H1 (cell line): ENCODE measurements at regions not wholly inside any gene's neighbourhood (a gene's known extent, or its start where the extent isn't known, plus 50 kb on each side); places are given as distances from the start of the nearest gene placed in this dataset.

ENCODE experiments used
- CTCF ChIA-PET: fragments of 300-600 bp; sonication (Branson Sonifier 250); formaldehyde crosslinking; loops from one replicate; lab custom pipeline; 2021; ENCODE audit not compliant: partially characterized antibody; lab: Charles Lee
- POLR2A ChIA-PET: fragments of 300-600 bp; sonication (Branson Sonifier 250); formaldehyde crosslinking; loops from one replicate; lab custom pipeline; 2021; ENCODE audit warnings: inconsistent platforms; ENCODE audit not compliant: partially characterized antibody; lab: Charles Lee
- DNase-seq, 2 experiments: peaks; one replicate each; pipeline versions ENCODE4 v3.0.0 to v3.0.0-alpha.2; 2010 to 2022; ENCODE audit warnings: low spot score in 2 of 2, low read depth in 1 of 2, mixed read lengths in 1 of 2
- FAIRE-seq: peaks from 2 replicates; lab custom pipeline; 2011; peaks lifted over from hg19 to GRCh38; lab: Jason Lieb, UNC
- H2AFZ ChIP-seq: 2 replicates; pipeline ENCODE4 v1.8.1; 2012; ENCODE audit warnings: low read length, inconsistent platforms
- H2AK5ac ChIP-seq: 2 replicates; pipeline ENCODE4 v1.6.1; 2013; ENCODE audit warnings: low read depth, low read length
- H2BK120ac ChIP-seq: replicated peaks from 2 replicates; pipeline ENCODE3; 2013; ENCODE audit warnings: low read depth, low read length, inconsistent platforms
- H2BK12ac ChIP-seq: 2 replicates; pipeline ENCODE4 v1.6.1; 2013; ENCODE audit warnings: low read depth, low read length
- H2BK15ac ChIP-seq: 2 replicates; pipeline ENCODE4 v1.6.1; 2013; ENCODE audit warnings: low read length
- H2BK20ac ChIP-seq: 2 replicates; pipeline ENCODE4 v1.6.1; 2013; ENCODE audit warnings: low read length
- H2BK5ac ChIP-seq: 2 replicates; pipeline ENCODE4 v1.6.1; 2013; ENCODE audit warnings: low read depth, low read length
- H3K14ac ChIP-seq: 2 replicates; pipeline ENCODE4 v1.6.1; 2013; ENCODE audit warnings: inconsistent platforms; ENCODE audit not compliant: insufficient read length
- H3K18ac ChIP-seq: 2 replicates; pipeline ENCODE4 v1.6.1; 2013; ENCODE audit warnings: low read length; ENCODE audit errors: extremely low read depth
- H3K23ac ChIP-seq: 2 replicates; pipeline ENCODE4 v1.6.1; 2013; ENCODE audit warnings: inconsistent platforms; ENCODE audit not compliant: insufficient read length
- H3K23me2 ChIP-seq: 2 replicates; pipeline ENCODE4 v1.6.1; 2013; ENCODE audit warnings: low read depth, low read length
- H3K27ac ChIP-seq: 2 replicates; pipeline ENCODE4 v1.6.1; 2011; ENCODE audit warnings: low read depth, low read length, inconsistent platforms
- H3K27me3 ChIP-seq, 4 experiments: replicated peaks in 1 of 4; 1 replicate in 1 of 4; 2 replicates in 3 of 4; pipeline versions ENCODE4 v1.6.1 to v1.8.1; 2011 to 2013; ENCODE audit warnings: low read length in 3 of 4, mild to moderate bottlenecking in 3 of 4, inconsistent platforms in 2 of 4, mixed read lengths in 2 of 4, moderate library complexity in 1 of 4; ENCODE audit not compliant: control insufficient read depth in 3 of 4, insufficient read depth in 3 of 4; ENCODE audit errors: extremely low read depth in 1 of 4
- H3K36me3 ChIP-seq, 4 experiments: 2 replicates each; pipeline versions ENCODE4 v1.6.1 to v1.8.1; 2011 to 2013; ENCODE audit warnings: mild to moderate bottlenecking in 4 of 4, low read length in 3 of 4, moderate library complexity in 2 of 4, control low read depth in 1 of 4, inconsistent platforms in 1 of 4; ENCODE audit not compliant: insufficient read depth in 4 of 4, control insufficient read depth in 2 of 4
- H3K4ac ChIP-seq: replicated peaks from 2 replicates; pipeline ENCODE3; 2013; ENCODE audit warnings: low read length, low read depth, mixed read lengths, inconsistent platforms; ENCODE audit not compliant: insufficient read length
- H3K4me1 ChIP-seq, 4 experiments: replicated peaks in 1 of 4; 1 replicate in 1 of 4; 2 replicates in 3 of 4; pipeline versions ENCODE4 v1.6.1 to v1.8.1; 2011 to 2013; ENCODE audit warnings: low read length in 3 of 4, inconsistent platforms in 2 of 4, mixed read lengths in 1 of 4; ENCODE audit not compliant: insufficient read depth in 4 of 4, control insufficient read depth in 3 of 4
- H3K4me2 ChIP-seq, 2 experiments: 2 replicates each; pipeline versions ENCODE4 v1.6.1 to v1.8.1; 2011 to 2013; ENCODE audit warnings: low read depth in 2 of 2, low read length in 2 of 2, control low read depth in 1 of 2, inconsistent platforms in 1 of 2, mild to moderate bottlenecking in 1 of 2; ENCODE audit not compliant: insufficient read depth in 1 of 2
- H3K4me3 ChIP-seq, 4 experiments: fragments of 200-600, 300-600 bp in 1 of 4; sonication (generic), shearing (Covaris generic), sonication (Bioruptor Twin) in 1 of 4; 2 replicates each; pipeline versions ENCODE4 v1.5.1 to v1.8.1; 2011 to 2016; ENCODE audit warnings: low read length in 4 of 4, low read depth in 3 of 4, control low read depth in 2 of 4, inconsistent platforms in 2 of 4, mild to moderate bottlenecking in 2 of 4, mixed read lengths in 1 of 4, moderate library complexity in 1 of 4; ENCODE audit not compliant: insufficient read depth in 2 of 4; ENCODE audit errors: extremely low read depth in 1 of 4
- H3K56ac ChIP-seq: replicated peaks from 2 replicates; pipeline ENCODE3; 2013; ENCODE audit warnings: low read depth, mild to moderate bottlenecking, mixed read lengths, low read length, inconsistent platforms; ENCODE audit not compliant: insufficient read length
- H3K79me1 ChIP-seq: 2 replicates; pipeline ENCODE4 v1.6.1; 2013; ENCODE audit warnings: low read depth, low read length, control low read depth
- H3K79me2 ChIP-seq, 2 experiments: 2 replicates each; pipeline versions ENCODE4 v1.6.1 to v1.8.1; 2012 to 2013; ENCODE audit warnings: low read length in 2 of 2, mild to moderate bottlenecking in 2 of 2, inconsistent platforms in 1 of 2; ENCODE audit not compliant: insufficient read depth in 2 of 2, control insufficient read depth in 1 of 2
- H3K9ac ChIP-seq, 4 experiments: replicated peaks in 1 of 4; 1 replicate in 1 of 4; 2 replicates in 3 of 4; pipeline versions ENCODE4 v1.6.1 to v1.8.1; 2011 to 2013; ENCODE audit warnings: low read depth in 3 of 4, low read length in 3 of 4, control low read depth in 2 of 4, mild to moderate bottlenecking in 2 of 4, moderate library complexity in 2 of 4, inconsistent platforms in 1 of 4; ENCODE audit errors: extremely low read depth in 1 of 4
- H3K9me3 ChIP-seq, 2 experiments: 2 replicates each; pipeline versions ENCODE4 v1.6.1 to v1.8.1; 2012 to 2013; ENCODE audit warnings: mild to moderate bottlenecking in 2 of 2, moderate library complexity in 2 of 2, control low read depth in 1 of 2, inconsistent platforms in 1 of 2, low read depth in 1 of 2, low read length in 1 of 2, mixed read lengths in 1 of 2; ENCODE audit not compliant: insufficient read depth in 2 of 2
- H4K20me1 ChIP-seq, 2 experiments: replicated peaks in 1 of 2; 2 replicates each; pipeline versions ENCODE3 to v1.8.1; 2011 to 2013; ENCODE audit warnings: inconsistent platforms in 2 of 2, low read length in 2 of 2, mild to moderate bottlenecking in 1 of 2; ENCODE audit not compliant: insufficient read depth in 2 of 2, control insufficient read depth in 1 of 2
- H4K5ac ChIP-seq: 2 replicates; pipeline ENCODE4 v1.6.1; 2013; ENCODE audit warnings: low read length, low read depth, mixed read lengths, inconsistent platforms; ENCODE audit not compliant: insufficient read length
- H4K8ac ChIP-seq: 2 replicates; pipeline ENCODE4 v1.8.0; 2013; ENCODE audit warnings: mild to moderate bottlenecking, moderate library complexity, low read length, inconsistent platforms; ENCODE audit not compliant: insufficient read depth; ENCODE audit errors: extremely low read depth
- H4K91ac ChIP-seq: replicated peaks from 2 replicates; pipeline ENCODE3; 2013; ENCODE audit warnings: low read length, mixed read lengths, inconsistent platforms; ENCODE audit not compliant: insufficient read length
- CTBP2 ChIP-seq: IDR thresholded peaks from 2 replicates; pipeline ENCODE4 v1.7.0; 2011; ENCODE audit warnings: borderline replicate concordance, mild to moderate bottlenecking, moderate library complexity, mixed read lengths, low read length; ENCODE audit not compliant: insufficient read depth, insufficient read length
- EP300 ChIP-seq, 2 experiments: IDR thresholded peaks; 1 replicate in 1 of 2; 2 replicates in 1 of 2; pipeline ENCODE4 v1.6.1; 2011 to 2012; ENCODE audit warnings: low read depth in 2 of 2, low read length in 2 of 2, mild to moderate bottlenecking in 2 of 2, borderline replicate concordance in 1 of 2, inconsistent platforms in 1 of 2, moderate library complexity in 1 of 2
- GABPA ChIP-seq: IDR thresholded peaks from 2 replicates; pipeline ENCODE4 v1.6.1; 2011; ENCODE audit warnings: mild to moderate bottlenecking, low read length, moderate library complexity, borderline replicate concordance; ENCODE audit not compliant: insufficient read depth
- JUND ChIP-seq: IDR thresholded peaks from 2 replicates; pipeline ENCODE4 v1.6.1; 2011; ENCODE audit warnings: mild to moderate bottlenecking, improper control_type of control experiment, low read length
- RAD21 ChIP-seq, 2 experiments: IDR thresholded peaks in 1 of 2; conservative IDR thresholded peaks in 1 of 2; 2 replicates each; pipeline ENCODE4 v1.6.1; 2011; ENCODE audit warnings: low read depth in 2 of 2, low read length in 2 of 2, improper control_type of control experiment in 1 of 2, inconsistent platforms in 1 of 2, mild to moderate bottlenecking in 1 of 2, moderate library complexity in 1 of 2
- ZNF274 ChIP-seq: IDR thresholded peaks from 2 replicates; pipeline ENCODE4 v1.7.0; 2012; ENCODE audit warnings: low read length, borderline replicate concordance; ENCODE audit errors: extremely low read depth
- WGBS, 2 experiments: shearing (Covaris generic) in 1 of 2; methylation state at CpG; one replicate each; pipeline versions ENCODE4 v1.1.6 to v1.1.7; 2013 to 2015; ENCODE audit warnings: low lambda C conversion rate in 2 of 2, mixed read lengths in 2 of 2, inconsistent platforms in 1 of 2, low coverage in 1 of 2, missing lambda C conversion rate in 1 of 2; ENCODE audit not compliant: insufficient replicate concordance in 2 of 2, insufficient coverage in 1 of 2, insufficient read length in 1 of 2; ENCODE audit errors: extremely low coverage in 1 of 2, missing lambda C conversion rate in 1 of 2; 5-methylcytosine and 5-hydroxymethylcytosine counted together
- TF ChIP-seq, protein P1 (sequence below): IDR thresholded peaks from 2 replicates; pipeline ENCODE4 v1.6.1; 2012; ENCODE audit warnings: inconsistent platforms
- TF ChIP-seq, protein P2 (sequence below), 3 experiments: IDR thresholded peaks; 1 replicate in 2 of 3; 2 replicates in 1 of 3; pipeline versions ENCODE4 v1.5.1 to v1.6.1; 2011; ENCODE audit warnings: low read length in 3 of 3, mild to moderate bottlenecking in 3 of 3, inconsistent platforms in 2 of 3, low read depth in 1 of 3, moderate library complexity in 1 of 3; ENCODE audit not compliant: insufficient read depth in 1 of 3; ENCODE audit errors: control extremely low read depth in 1 of 3
- TF ChIP-seq, protein P3 (sequence below): IDR thresholded peaks from 2 replicates; pipeline ENCODE4 v1.6.1; 2011; ENCODE audit warnings: low read length, improper control_type of control experiment

DNA sequence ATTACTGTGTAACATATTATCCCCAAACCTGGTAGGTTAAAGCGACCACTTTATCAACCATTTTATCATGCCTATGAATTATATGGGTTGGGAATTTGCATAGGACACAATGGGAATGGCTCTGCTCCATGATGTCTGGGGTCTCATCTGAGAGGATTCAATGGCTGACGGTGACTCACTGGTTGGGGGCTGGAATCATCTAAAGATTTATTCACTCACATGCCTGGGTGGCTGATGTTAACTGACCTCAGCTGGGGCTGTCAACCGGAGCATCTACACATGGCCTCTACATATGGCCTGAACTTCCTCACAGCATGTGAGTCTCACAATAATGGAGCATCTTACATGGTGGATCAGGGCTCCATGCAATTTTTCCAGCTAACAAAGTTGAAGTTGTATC is 313.1 kb upstream of the PPP2R3A start:
- H3K36me3 ChIP-seq, result no peaks in the 10 kb centered on the region
- H4K5ac ChIP-seq, result no peak overlapping the region
- no peak overlapping the region for H2BK15ac ChIP-seq
- no peaks in the 10 kb centered on the region for H3K79me1 ChIP-seq
- ChIA-PET POLR2A (no interaction called here), CTCF (no interaction called here)
- no peak overlapping the region for H3K4me3 ChIP-seq
- no peak overlapping the region for H3K18ac ChIP-seq
- H3K56ac ChIP-seq, result no peak overlapping the region
- H2AFZ ChIP-seq, result no peak overlapping the region
- H3K14ac ChIP-seq, result no peak overlapping the region
- H3K27ac ChIP-seq, result no peak overlapping the region
- no peaks in the 10 kb centered on the region for H4K20me1 ChIP-seq
- no peak for DNase-seq
- no peaks in the 10 kb centered on the region; a peak in 1 of 4 replicates for H3K9me3 ChIP-seq
- WGBS, 2 experiments, result 81% methylated on average over 3 of the region's 3 CpGs; no CpG with 5 or more reads in 1 of the 2 experiments
- H2BK5ac ChIP-seq, result no peak overlapping the region
- H3K4me2 ChIP-seq, result no peak overlapping the region
- no peaks in the 10 kb centered on the region for H3K23me2 ChIP-seq
- no peak overlapping the region for H4K91ac ChIP-seq
- H3K23ac ChIP-seq, result no peak overlapping the region
- no peak overlapping the region for H2BK120ac ChIP-seq
- no peak overlapping the region for H3K4ac ChIP-seq
- H2BK12ac ChIP-seq, result no peak overlapping the region
- no peak overlapping the region for H4K8ac ChIP-seq
- H3K9ac ChIP-seq, result no peak overlapping the region
- H2BK20ac ChIP-seq, result no peak overlapping the region
- peaks cover 0 to 4% (median 0%) of the 10 kb centered on the region in 4 experiments; a peak in 1 of 7 replicates for H3K4me1 ChIP-seq
- H2AK5ac ChIP-seq, result no peak overlapping the region
- H3K79me2 ChIP-seq, result no peaks in the 10 kb centered on the region
- FAIRE-seq, result no peak
- H3K27me3 ChIP-seq, result no peaks in the 10 kb centered on the region
- TF ChIP-seq JUND (no peak), RAD21 (IDR thresholded peaks at IDR 0.05 in 1 of 2, conservative IDR thresholded peaks at IDR 0.05 in 1 of 2; ENCODE audit: low read depth in 2 of 2, low read length in 2 of 2) (no peak), ZNF274 (no peak), CTBP2 (no peak), GABPA (no peak), EP300 (IDR thresholded peaks at IDR 0.05; ENCODE audit: borderline replicate concordance in 1 of 2, low read depth in 2 of 2, low read length in 2 of 2) (no peak)
- TF ChIP-seq, protein P1, sequence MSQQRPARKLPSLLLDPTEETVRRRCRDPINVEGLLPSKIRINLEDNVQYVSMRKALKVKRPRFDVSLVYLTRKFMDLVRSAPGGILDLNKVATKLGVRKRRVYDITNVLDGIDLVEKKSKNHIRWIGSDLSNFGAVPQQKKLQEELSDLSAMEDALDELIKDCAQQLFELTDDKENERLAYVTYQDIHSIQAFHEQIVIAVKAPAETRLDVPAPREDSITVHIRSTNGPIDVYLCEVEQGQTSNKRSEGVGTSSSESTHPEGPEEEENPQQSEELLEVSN, result no peak
- TF ChIP-seq, protein P2, sequence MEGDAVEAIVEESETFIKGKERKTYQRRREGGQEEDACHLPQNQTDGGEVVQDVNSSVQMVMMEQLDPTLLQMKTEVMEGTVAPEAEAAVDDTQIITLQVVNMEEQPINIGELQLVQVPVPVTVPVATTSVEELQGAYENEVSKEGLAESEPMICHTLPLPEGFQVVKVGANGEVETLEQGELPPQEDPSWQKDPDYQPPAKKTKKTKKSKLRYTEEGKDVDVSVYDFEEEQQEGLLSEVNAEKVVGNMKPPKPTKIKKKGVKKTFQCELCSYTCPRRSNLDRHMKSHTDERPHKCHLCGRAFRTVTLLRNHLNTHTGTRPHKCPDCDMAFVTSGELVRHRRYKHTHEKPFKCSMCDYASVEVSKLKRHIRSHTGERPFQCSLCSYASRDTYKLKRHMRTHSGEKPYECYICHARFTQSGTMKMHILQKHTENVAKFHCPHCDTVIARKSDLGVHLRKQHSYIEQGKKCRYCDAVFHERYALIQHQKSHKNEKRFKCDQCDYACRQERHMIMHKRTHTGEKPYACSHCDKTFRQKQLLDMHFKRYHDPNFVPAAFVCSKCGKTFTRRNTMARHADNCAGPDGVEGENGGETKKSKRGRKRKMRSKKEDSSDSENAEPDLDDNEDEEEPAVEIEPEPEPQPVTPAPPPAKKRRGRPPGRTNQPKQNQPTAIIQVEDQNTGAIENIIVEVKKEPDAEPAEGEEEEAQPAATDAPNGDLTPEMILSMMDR (IDR thresholded peaks at IDR 0.05; ENCODE audit: control extremely low read depth in 1 of 3, insufficient read depth in 1 of 3, low read depth in 1 of 3, low read length in 3 of 3), result no peak
- TF ChIP-seq, protein P3, sequence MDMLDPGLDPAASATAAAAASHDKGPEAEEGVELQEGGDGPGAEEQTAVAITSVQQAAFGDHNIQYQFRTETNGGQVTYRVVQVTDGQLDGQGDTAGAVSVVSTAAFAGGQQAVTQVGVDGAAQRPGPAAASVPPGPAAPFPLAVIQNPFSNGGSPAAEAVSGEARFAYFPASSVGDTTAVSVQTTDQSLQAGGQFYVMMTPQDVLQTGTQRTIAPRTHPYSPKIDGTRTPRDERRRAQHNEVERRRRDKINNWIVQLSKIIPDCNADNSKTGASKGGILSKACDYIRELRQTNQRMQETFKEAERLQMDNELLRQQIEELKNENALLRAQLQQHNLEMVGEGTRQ, result no peak
